HG02840 (cell line): ENCODE measurements at regions not wholly inside any gene's neighbourhood (a gene's known extent, or its start where the extent isn't known, plus 50 kb on each side); places are given as distances from the start of the nearest gene placed in this dataset.

Source experiments
- ATAC-seq: cut with Tn5 transposase; IDR thresholded peaks from one replicate; pipeline ENCODE4 v1.9.1; 2021; ENCODE audit warnings: mild to moderate bottlenecking, moderate library complexity, moderate number of reproducible peaks; ENCODE audit not compliant: unreplicated experiment, low FRiP score

GRCh38 chr5:133806847-133807246, 161.6 kb downstream of the C5orf15 start:
- no peak for ATAC-seq

GRCh38 chr5:133801955-133802751, 166.3 kb downstream of the C5orf15 start:
- ATAC-seq = no peak

GRCh38 chr5:133801431-133801830, 167.0 kb downstream of the C5orf15 start:
- no peak for ATAC-seq

DNA sequence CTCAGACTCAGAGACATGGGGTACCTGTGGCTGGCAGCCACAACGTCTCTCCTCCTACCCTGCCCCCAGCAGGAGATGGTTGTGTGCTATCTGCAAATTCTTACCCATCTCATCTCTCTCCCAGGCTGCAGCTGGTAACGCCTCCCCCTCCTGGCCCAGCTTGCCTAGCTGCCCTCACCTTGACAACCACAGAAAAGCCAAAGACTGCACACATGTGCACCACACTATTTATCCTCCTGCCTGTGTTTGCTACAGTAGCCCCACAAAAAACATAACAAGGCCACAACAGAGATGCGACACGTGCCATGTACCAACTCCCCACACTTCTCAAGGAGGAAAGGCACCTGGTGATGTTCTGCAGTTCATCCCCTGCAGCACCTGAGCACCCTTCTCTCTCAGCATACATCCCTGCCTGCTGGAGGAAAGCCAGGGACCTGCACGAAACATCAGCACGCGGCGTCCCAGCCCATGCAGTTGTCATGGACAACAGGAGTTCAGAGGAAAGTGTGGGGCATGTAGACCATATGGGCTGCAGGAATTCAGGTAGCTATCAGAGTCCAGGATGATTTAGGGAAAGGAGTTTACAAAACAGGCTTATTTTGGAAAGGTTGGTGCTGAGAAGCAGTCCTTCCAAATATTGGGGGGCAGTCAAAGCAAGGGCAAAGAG, 168.7 kb downstream of the C5orf15 start:
- no peak for ATAC-seq

- ATAC-seq = no peak
Observed at GRCh38 chr5:133797167-133797566, 171.3 kb downstream of the C5orf15 start.

- no peak for ATAC-seq
Observed at GRCh38 chr5:133796186-133796585, 172.2 kb downstream of the C5orf15 start.

DNA sequence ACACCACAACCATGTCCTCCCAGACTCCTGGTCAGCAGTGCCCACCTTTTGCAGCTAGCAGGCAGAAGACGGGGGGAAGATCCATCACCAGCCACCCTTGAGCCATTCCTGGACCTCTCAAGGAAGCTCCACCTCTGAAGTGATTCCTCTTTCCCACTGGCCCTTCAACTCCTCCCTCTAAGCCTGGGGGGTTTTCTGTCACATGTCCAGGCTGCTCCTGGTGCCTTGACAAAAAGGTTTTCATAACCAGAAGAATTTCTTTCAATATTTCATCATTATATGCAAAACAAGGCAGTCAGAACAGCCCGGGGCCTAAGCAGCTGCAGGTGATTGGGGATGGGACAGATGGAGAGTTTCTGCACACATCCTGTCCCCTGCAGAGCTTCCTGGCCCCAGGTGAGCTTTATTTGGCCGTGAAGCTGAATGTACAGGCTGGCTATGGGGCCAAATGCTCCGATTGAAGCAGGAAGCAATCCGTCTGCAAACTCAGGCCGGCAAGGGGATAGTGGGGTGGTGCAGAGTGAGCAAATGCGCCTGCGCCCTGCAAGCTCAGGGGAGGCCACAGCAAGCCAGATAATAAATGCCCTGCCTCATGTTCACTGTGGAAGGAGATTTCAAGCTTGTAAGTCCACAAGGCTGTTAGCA, 173.5 kb downstream of the C5orf15 start:
- no peak for ATAC-seq

GRCh38 chr5:133793756-133794465, 174.5 kb downstream of the C5orf15 start:
- ATAC-seq = no peak

DNA sequence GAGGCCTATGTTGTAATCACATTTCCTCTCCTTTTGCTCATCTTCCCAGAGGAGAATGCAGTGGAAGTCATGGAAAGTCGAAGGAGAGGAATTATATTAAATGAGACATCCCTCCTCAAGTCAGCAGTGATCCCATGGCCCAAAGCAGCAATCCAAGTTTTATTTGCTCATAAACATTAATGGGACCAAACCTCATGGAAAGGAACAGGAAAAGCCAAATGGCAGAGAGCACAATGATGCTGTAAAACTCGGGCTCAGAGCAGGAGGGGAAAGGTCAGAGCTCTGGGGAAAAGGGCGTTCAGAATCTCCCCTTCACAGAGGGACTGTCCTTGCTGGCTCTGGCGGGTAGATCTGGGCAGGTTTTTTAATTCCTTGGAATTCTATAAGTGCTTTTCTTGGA, 175.8 kb downstream of the C5orf15 start:
- ATAC-seq = no peak

DNA sequence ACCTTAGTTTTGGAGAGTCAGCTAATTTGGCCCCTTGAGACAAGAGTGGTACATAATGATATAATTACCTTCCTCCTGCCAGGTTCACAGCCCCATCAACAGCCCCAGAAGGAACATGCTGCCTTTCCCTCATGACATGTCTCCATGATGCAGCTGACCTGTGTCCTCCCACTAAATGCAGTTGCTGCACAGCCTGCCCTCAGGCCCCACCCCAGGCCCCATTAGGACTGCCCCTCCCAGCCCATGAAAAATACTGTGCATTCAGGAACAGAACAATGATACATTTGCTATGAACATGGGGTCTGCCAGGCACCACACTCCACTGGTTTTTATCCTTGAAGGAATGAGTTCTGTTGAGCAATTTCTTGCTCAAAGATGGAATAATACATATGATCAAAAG, 176.4 kb downstream of the C5orf15 start:
- ATAC-seq = no peak

- no peak for ATAC-seq
Observed at GRCh38 chr5:133790898-133791297, 177.5 kb downstream of the C5orf15 start.

DNA sequence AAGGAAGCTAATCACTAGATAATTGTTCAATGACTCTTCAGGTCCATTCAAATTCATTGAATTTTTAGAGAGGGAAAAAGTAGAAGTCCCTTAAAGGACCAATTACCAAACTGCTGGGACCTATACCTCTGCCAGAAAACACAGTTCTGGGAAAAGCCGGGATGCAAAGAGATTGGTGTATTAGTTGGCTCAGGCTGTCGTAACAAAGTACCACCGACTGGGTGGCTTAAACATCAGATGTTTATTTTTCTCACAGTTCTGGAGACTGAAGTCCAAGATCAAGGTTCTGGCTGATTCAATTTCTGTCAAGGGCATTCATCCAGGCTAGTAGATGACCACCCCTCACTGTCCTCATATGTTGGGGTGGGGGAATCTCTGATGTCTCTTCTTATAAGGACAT, 177.1 kb upstream of the FSTL4 start:
- no peak for ATAC-seq

DNA sequence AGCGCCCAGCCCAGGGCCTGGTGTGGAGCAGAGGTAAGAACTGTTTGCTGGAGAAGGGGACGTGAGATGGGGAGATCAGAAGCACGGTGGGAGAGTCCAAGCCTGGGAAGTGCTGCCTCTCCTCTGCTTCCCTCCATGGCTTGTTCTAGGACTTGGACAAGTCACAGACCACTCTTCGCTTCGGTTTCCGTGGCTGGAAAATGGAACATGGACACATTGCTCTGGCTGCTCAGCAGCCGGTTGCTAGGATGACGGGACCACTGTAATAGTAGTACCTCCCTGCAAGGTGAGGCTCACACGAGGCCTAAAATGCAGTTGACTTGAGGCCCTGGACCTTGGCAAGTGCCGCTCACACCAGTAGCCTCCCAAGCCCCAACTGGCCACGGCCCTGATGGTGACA, 175.8 kb upstream of the FSTL4 start:
- ATAC-seq = no peak

DNA sequence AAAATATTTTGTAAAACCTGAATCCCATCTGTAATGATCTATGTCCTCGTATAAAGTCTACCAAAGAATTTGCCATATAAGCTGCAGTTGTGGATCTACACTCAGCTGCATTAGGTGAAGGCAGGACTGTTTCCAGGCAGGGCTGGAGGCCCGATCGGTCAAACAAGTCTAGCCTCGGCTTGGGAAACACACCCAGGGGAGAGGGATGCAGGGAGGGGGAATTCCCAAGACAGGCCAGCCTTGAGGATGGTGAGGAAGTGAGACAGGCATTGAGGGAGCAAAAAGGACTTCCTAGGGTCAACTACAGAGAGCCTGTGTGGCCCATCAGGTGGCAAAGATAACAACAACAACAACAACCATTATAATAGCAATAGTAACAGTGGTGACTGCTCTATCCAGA, 174.1 kb upstream of the FSTL4 start:
- no peak for ATAC-seq

DNA sequence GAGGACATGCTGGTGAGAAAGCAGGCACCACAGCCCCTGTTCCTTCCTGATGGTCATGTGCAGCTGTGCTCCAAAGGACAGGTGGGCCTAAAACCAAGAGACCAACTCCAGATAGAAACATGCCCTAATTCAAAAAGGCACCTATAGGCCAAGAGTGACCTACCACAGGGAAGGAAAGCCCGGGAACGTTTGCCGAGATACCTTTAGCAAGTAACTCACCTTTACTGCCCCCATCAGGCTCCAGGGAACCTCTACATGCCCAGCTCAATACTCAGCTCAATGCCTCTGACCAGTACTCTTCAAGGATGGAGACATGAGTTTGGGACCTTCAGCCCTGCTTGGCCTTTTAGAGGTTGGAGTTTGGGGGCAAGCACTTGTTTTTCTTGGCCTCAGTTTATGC, 172.8 kb upstream of the FSTL4 start:
- ATAC-seq = no peak

- ATAC-seq = no peak
Observed at GRCh38 chr5:133783481-133783880, 171.1 kb upstream of the FSTL4 start.

- ATAC-seq = no peak
Observed at GRCh38 chr5:133782736-133783135, 170.4 kb upstream of the FSTL4 start.

GRCh38 chr5:133781436-133782225, 169.3 kb upstream of the FSTL4 start:
- ATAC-seq = no peak

- ATAC-seq = no peak
Observed at GRCh38 chr5:133780619-133781280, 168.4 kb upstream of the FSTL4 start.
